ENCODE measurements at regions not wholly inside any gene's neighbourhood (a gene's known extent, or its start where the extent isn't known, plus 50 kb on each side); places are given as distances from the start of the nearest gene placed in this dataset.

- Histone ChIP-seq H3K27me3 (ENCODE audit: insufficient read depth, low read length, poor library complexity) (no peaks in the 10 kb centered on the region), H3K4me3 (ENCODE audit: low read depth in 1 of 2, low read length in 2 of 2) (no peak overlapping the region), H2AFZ (ENCODE audit: low read depth, low read length) (no peak overlapping the region), H3K9me3 (ENCODE audit: insufficient read depth, low read length, severe bottlenecking) (no peaks in the 10 kb centered on the region), H3K79me2 (ENCODE audit: insufficient read depth, low read length) (no peaks in the 10 kb centered on the region), H4K20me1 (ENCODE audit: insufficient read depth, low read length) (no peaks in the 10 kb centered on the region), H3K36me3 (ENCODE audit: insufficient read depth, low read length) (no peaks in the 10 kb centered on the region), H3K27ac (ENCODE audit: low read length) (no peak overlapping the region), H3K9ac (ENCODE audit: low read depth, low read length) (no peak overlapping the region), H3K4me2 (ENCODE audit: insufficient read depth, low read length) (no peak overlapping the region), H3K4me1 (ENCODE audit: insufficient read depth, low read length) (no peaks in the 10 kb centered on the region)
- TF ChIP-seq CTCF (IDR thresholded peaks at IDR 0.05; ENCODE audit: borderline replicate concordance, extremely low read depth, low read length, poor library complexity, severe bottlenecking) (no peak), EZH2 (IDR thresholded peaks at IDR 0.05; ENCODE audit: borderline replicate concordance, low read depth, low read length, severe bottlenecking) (no peak)
- DNase-seq (no peak), ATAC-seq (ENCODE audit: insufficient read depth, low read depth) (no peak)
Observed at GRCh38 chr11:28965819-28966218, 857.6 kb downstream of the METTL15 start.

GRCh38 chr11:28964811-28965210, 856.6 kb downstream of the METTL15 start:
- Histone ChIP-seq H3K4me1 (ENCODE audit: insufficient read depth, low read length) (no peaks in the 10 kb centered on the region), H4K20me1 (ENCODE audit: insufficient read depth, low read length) (no peaks in the 10 kb centered on the region), H3K27ac (ENCODE audit: low read length) (no peak overlapping the region), H3K9ac (ENCODE audit: low read depth, low read length) (no peak overlapping the region), H3K27me3 (ENCODE audit: insufficient read depth, low read length, poor library complexity) (no peaks in the 10 kb centered on the region), H3K4me2 (ENCODE audit: insufficient read depth, low read length) (no peak overlapping the region), H3K79me2 (ENCODE audit: insufficient read depth, low read length) (no peaks in the 10 kb centered on the region), H3K4me3 (ENCODE audit: low read depth in 1 of 2, low read length in 2 of 2) (no peak overlapping the region), H3K9me3 (ENCODE audit: insufficient read depth, low read length, severe bottlenecking) (no peaks in the 10 kb centered on the region), H2AFZ (ENCODE audit: low read depth, low read length) (no peak overlapping the region), H3K36me3 (ENCODE audit: insufficient read depth, low read length) (no peaks in the 10 kb centered on the region)
- TF ChIP-seq EZH2 (IDR thresholded peaks at IDR 0.05; ENCODE audit: borderline replicate concordance, low read depth, low read length, severe bottlenecking) (no peak), CTCF (IDR thresholded peaks at IDR 0.05; ENCODE audit: borderline replicate concordance, extremely low read depth, low read length, poor library complexity, severe bottlenecking) (no peak)
- ATAC-seq (ENCODE audit: insufficient read depth, low read depth): no peak
- no peak for DNase-seq

DNA sequence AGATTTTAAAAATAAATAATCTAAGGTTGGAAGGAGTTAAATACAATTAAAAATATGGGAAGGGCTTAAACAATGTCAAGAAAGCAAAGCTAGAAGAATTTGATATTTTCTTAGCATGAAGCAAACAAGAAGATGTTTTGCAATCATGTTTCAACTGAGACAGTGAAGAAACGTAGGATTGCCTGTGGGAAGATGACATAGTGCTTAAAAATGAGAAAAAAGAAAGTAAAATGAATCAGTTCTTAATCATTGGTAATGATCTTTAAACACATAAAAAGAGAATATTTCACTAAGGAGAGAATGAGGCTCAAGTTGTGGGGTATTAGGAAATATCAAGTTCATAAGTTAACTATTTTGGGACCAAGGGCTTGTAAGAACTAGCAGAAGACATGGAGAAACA, 855.0 kb downstream of the METTL15 start:
- H4K20me1 ChIP-seq (ENCODE audit: insufficient read depth, low read length): no peaks in the 10 kb centered on the region
- H3K27ac ChIP-seq (ENCODE audit: low read length): no peak overlapping the region
- H3K27me3 ChIP-seq (ENCODE audit: insufficient read depth, low read length, poor library complexity): no peaks in the 10 kb centered on the region
- DNase-seq: no peak
- no peaks in the 10 kb centered on the region for H3K79me2 ChIP-seq (ENCODE audit: insufficient read depth, low read length)
- no peak overlapping the region for H3K4me2 ChIP-seq (ENCODE audit: insufficient read depth, low read length)
- no peaks in the 10 kb centered on the region for H3K9me3 ChIP-seq (ENCODE audit: insufficient read depth, low read length, severe bottlenecking)
- no peaks in the 10 kb centered on the region for H3K4me1 ChIP-seq (ENCODE audit: insufficient read depth, low read length)
- H3K9ac ChIP-seq (ENCODE audit: low read depth, low read length): no peak overlapping the region
- no peak overlapping the region for H3K4me3 ChIP-seq (ENCODE audit: low read depth in 1 of 2, low read length in 2 of 2)
- TF ChIP-seq EZH2 (IDR thresholded peaks at IDR 0.05; ENCODE audit: borderline replicate concordance, low read depth, low read length, severe bottlenecking) (no peak), CTCF (IDR thresholded peaks at IDR 0.05; ENCODE audit: borderline replicate concordance, extremely low read depth, low read length, poor library complexity, severe bottlenecking) (no peak)
- ATAC-seq (ENCODE audit: insufficient read depth, low read depth): no peak
- no peak overlapping the region for H2AFZ ChIP-seq (ENCODE audit: low read depth, low read length)
- H3K36me3 ChIP-seq (ENCODE audit: insufficient read depth, low read length): no peaks in the 10 kb centered on the region

GRCh38 chr11:28962502-28962901, 854.3 kb downstream of the METTL15 start:
- H3K4me2 ChIP-seq (ENCODE audit: insufficient read depth, low read length): no peak overlapping the region

More at GRCh38 chr11:28962502-28962901, 854.3 kb downstream of the METTL15 start:
- H3K4me1 ChIP-seq (ENCODE audit: insufficient read depth, low read length): no peaks in the 10 kb centered on the region
- no peaks in the 10 kb centered on the region for H4K20me1 ChIP-seq (ENCODE audit: insufficient read depth, low read length)
- no peaks in the 10 kb centered on the region for H3K9me3 ChIP-seq (ENCODE audit: insufficient read depth, low read length, severe bottlenecking)
- H3K9ac ChIP-seq (ENCODE audit: low read depth, low read length): no peak overlapping the region
- H3K4me3 ChIP-seq (ENCODE audit: low read depth in 1 of 2, low read length in 2 of 2): no peak overlapping the region
- no peaks in the 10 kb centered on the region for H3K79me2 ChIP-seq (ENCODE audit: insufficient read depth, low read length)
- no peak for DNase-seq
- no peak for ATAC-seq (ENCODE audit: insufficient read depth, low read depth)
- H3K36me3 ChIP-seq (ENCODE audit: insufficient read depth, low read length): no peaks in the 10 kb centered on the region
- no peak overlapping the region for H3K27ac ChIP-seq (ENCODE audit: low read length)
- H2AFZ ChIP-seq (ENCODE audit: low read depth, low read length): no peak overlapping the region
- no peak for TF ChIP-seq EZH2 (IDR thresholded peaks at IDR 0.05; ENCODE audit: borderline replicate concordance, low read depth, low read length, severe bottlenecking)
- TF ChIP-seq CTCF (IDR thresholded peaks at IDR 0.05; ENCODE audit: borderline replicate concordance, extremely low read depth, low read length, poor library complexity, severe bottlenecking): no peak
- H3K27me3 ChIP-seq (ENCODE audit: insufficient read depth, low read length, poor library complexity): no peaks in the 10 kb centered on the region

Measured in DND-41 (cell line).